Hematopoietic multipotent progenitor cell treated with erythropoietin and hydrocortisone succinate and interleukin-3 and kit ligand, for 17 days (in vitro differentiated cells): ENCODE measurements at regions not wholly inside any gene's neighbourhood (a gene's known extent, or its start where the extent isn't known, plus 50 kb on each side); places are given as distances from the start of the nearest gene placed in this dataset.

Source experiments
- DNase-seq: peaks from one replicate; pipeline ENCODE4 v3.0.0-alpha.2; 2015; ENCODE audit warnings: low spot score

GRCh38 chr21:35222541-35222941 lies 173.4 kb upstream of the RUNX1 start:
- DNase-seq: no peak

DNA sequence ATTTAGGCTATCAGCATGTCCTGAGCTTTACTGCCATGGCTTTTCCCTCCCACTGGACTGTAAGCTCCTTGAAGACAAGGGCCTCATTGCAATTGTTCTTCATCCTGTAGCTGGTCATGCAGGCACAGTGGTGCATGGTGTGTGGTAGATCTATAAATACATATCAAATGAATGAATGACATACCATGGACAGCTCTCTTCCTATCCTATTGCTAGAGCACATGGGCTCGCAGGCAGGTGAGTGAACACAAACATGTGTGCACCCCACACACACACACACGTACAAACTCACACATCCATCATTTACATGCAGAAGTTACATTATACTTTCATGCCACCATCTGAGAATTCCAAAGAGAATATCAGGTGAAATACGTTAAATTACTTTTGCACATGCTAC lies 172.9 kb upstream of the RUNX1 start:
- DNase-seq: no peak

DNA sequence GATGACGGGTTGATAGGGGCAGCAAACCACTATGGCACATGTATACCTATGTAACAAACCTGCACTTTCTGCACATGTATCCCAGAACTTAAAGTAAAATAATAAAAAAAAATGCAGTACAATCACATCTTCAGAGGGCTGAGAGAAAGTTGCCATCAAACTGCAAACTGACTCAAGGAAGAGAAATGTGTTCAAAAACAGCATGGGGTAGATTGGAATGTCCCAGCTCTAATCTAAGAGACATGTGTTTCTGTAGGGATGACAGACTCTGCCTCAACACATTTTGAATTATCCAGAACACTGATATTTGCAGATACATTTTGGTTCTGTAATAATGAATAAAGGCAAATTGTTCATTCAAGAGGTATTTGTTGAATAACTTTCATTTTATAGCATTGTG lies 171.2 kb upstream of the RUNX1 start:
- DNase-seq: no peak

- DNase-seq: no peak
These were observed 170.6 kb upstream of the RUNX1 start for GRCh38 chr21:35219719-35220118.

DNA sequence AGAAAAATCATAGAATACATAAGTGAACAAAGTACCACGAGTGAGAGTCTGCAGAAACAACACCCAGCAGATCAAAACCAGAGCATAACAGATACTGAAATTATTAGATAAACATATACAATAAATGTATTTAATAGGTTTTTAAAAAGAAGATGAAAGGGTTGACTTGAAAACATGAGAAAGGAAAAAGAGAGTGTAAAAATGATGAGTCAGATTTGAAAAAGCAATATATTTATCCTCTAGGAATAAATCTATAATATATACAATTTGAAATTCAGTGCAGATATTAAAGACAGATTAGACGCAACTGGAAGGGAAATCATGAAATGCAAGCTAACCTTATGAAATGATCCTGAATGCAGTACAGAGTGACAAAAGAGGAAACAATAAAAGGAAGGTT lies 170.2 kb upstream of the RUNX1 start:
- DNase-seq: no peak

GRCh38 chr21:35217504-35218060 lies 168.5 kb upstream of the RUNX1 start:
- no peak for DNase-seq

DNA sequence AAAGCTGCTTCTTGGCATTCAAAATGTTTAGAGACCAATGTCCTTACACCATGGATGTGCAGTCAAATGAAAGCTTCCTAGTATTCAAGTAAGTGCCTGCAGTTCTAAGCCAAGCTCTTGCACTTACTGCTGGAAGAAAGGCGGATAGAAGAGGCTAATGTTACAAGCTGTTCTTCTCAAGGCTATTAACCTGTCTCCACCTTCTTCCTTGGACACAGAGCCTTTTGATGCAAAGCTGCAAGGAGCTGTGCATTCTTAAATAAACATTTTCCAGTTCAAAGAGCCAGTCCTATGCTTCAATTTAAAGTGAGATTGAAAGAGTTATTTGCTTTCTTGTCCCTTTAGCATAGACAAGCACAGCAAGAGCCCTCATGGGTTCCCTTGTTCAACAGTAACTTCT lies 167.9 kb upstream of the RUNX1 start:
- DNase-seq: no peak

GRCh38 chr21:35215870-35216269 lies 166.8 kb upstream of the RUNX1 start:
- DNase-seq: no peak

GRCh38 chr21:35212393-35213127 lies 163.5 kb upstream of the RUNX1 start:
- DNase-seq: no peak

DNA sequence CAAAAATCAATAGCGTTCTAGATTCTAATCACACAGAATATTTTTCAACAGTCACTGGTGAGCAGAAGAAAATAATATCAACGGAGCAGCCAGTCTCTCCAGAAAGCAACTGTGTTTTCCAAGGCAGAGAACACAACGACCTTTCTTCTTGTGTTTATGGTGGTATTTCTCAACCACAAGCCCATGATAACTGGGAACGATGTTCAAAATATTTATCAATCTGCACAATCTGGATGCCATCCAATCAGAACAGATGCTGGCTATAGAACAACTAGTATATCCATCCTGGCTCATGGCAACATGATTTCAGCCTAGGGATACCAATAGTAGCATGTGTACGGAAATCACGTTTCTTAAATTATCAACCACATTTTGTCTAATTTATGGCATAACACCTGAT lies 162.7 kb upstream of the RUNX1 start:
- DNase-seq: no peak

GRCh38 chr21:35210093-35210492 lies 161.0 kb upstream of the RUNX1 start:
- DNase-seq: no peak

- DNase-seq: no peak
These were observed 159.9 kb upstream of the RUNX1 start for GRCh38 chr21:35208810-35209517.

GRCh38 chr21:35208104-35208503 lies 159.0 kb upstream of the RUNX1 start:
- no peak for DNase-seq

DNA sequence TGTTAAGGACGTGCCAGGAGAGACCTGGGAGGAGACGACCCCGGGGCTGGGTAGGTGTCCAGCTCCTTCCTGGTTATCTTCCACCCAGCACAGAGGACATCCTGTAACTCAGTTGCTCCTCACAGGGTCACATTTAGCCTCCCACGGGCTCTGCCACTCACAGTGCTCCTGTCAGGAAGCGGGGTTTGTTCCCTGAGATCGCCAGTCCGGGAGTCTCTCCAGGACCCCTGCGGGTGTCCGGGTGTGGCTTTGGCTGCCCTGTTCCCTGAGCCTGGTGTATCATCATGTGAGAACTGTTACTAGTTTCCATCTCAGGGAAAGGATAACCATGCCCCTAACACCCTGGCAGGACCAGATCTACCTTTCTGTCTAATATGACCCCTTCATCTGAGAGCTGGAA lies 158.2 kb upstream of the RUNX1 start:
- no peak for DNase-seq

- DNase-seq: no peak
These were observed 157.3 kb upstream of the RUNX1 start for GRCh38 chr21:35206141-35207125.

DNA sequence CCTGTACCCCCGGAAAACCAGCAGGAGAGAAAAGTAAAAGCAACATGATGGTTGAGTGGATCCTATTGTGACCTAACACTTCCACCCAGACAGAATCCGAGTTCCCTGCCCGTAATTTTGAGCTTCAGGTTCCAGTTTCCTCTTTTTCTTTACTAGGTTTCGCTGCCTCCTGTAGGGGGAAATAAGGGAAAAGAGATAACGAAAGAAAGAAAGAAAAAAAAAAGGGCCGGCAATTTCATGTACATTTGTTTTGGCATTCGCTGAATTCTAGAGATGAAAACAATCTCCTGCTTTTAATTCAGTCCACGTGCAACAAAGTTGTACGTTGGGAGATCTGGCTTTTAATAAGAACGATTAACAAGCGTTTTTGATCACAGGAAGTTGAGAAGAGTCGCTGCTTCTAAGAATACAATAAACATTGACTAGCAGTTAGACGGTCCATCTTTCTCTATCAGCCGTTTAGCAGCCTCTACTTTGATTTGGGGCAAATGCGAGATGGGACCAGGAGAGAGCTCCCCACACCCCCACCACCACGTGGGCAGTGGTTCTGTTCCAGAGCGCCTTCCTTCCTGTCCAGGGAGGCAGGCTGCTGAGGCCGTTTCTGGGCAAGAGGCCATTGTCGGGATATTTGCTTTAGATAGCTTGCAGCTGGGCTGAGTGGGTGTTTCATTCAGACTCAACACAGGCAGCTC lies 155.9 kb upstream of the RUNX1 start:
- no peak for DNase-seq

DNA sequence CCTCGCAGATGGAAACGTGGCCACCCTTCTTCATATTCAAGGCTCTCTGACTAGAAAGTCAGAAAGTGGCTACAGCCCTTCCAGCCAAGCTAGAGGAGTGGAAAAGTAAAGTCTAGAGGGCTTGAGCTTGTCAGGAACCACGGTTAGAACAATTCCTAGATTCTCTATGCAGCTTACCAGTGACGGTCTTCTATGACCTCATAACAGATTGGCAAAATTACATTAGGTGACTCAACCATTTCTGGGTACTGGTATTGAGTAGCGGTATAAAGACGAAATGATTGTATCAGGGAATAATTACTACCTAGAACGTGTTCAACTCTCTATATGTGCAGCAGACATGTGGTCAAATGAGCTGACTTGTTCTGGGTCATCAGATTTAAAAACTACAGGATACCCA lies 155.0 kb upstream of the RUNX1 start:
- DNase-seq: no peak

DNA sequence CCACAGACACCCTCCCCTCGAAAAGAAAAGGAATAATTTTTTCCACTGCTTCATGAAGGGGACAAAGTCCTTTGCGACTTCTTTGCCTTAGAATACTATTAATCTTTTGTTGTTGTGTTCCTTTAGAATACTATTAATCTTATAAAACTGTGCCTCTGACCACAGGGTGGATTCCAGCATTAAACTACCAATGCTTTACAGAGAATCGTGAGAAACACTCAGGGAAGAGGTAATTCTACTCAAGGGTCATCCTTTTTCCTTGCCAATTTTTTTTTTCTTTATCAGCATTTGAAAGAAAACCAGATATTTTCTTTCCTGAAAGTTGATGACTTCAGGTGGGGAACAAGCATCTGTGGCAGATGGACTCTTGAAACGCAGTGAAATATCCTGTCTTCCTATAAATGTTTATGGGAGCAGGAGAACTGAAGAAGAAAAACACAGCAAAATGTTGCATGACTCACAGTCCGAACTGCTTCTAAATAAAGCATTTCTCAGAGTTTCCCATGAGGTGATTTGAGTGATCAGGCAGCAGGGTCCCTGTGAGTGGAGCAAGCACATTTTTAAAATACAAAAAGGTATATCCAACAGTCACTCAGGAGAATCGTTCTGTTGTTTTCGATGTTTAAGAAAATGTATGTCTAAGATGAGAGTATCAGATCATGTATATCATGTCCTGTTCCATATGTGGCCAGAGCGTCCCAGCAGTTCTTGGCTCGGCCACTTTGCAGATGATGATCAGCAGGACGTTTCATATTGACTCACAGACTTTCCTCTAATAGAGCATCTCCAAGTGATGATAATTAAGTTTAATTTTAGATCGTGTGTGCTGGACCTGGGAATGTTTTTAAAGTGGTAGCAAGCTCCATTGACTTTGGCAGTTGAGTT lies 154.2 kb upstream of the RUNX1 start:
- DNase-seq: no peak

GRCh38 chr21:35202431-35202830 lies 153.3 kb upstream of the RUNX1 start:
- DNase-seq: no peak

DNA sequence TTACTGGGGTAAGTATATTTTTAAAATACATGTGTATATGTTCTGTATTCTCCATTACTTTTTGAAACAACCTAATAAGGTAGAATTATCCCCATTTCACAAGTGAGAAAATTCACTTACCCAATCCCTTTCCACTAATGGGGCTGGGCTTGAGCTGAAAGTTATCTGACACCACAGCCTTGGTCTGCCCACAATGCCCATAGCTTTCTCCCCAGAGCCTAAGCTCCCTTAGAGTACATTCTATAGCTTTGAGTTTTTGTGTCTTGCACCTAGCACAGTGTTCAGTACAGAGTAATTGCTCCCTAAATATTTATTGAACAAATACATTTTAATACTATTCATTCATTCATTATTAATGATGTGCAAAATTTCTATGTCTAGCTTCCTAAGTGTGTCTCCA lies 152.7 kb upstream of the RUNX1 start:
- DNase-seq: no peak

GRCh38 chr21:35201288-35201687 lies 152.2 kb upstream of the RUNX1 start:
- DNase-seq: no peak
